Endothelial cell of umbilical vein (primary cell): ENCODE measurements at regions not wholly inside any gene's neighbourhood (a gene's known extent, or its start where the extent isn't known, plus 50 kb on each side); places are given as distances from the start of the nearest gene placed in this dataset.

Source experiments
- CTCF ChIP-seq, 2 donors: IDR thresholded peaks; 1 replicate in 1 of 2; 2 replicates in 1 of 2; pipeline ENCODE4 v1.5.1; 2011; ENCODE audit warnings: low read length in 2 of 2, mild to moderate bottlenecking in 2 of 2, moderate library complexity in 2 of 2, control low read depth in 1 of 2, inconsistent platforms in 1 of 2, low read depth in 1 of 2; ENCODE audit not compliant: insufficient read depth in 1 of 2; ENCODE audit errors: extremely low read depth in 1 of 2
- EZH2 ChIP-seq: IDR thresholded peaks from 2 replicates; pipeline ENCODE4 v1.6.1; 2012; ENCODE audit warnings: borderline replicate concordance, low read depth, mild to moderate bottlenecking, moderate library complexity, low read length, inconsistent platforms; ENCODE audit not compliant: severe bottlenecking
- MAX ChIP-seq: IDR thresholded peaks from 2 replicates; pipeline ENCODE4 v1.6.1; 2011; ENCODE audit not compliant: insufficient read depth, insufficient read length
- MYC ChIP-seq: IDR thresholded peaks from one replicate; pipeline ENCODE4 v1.6.1; 2011; ENCODE audit warnings: mild to moderate bottlenecking, low read depth, low read length
- POLR2A ChIP-seq: IDR thresholded peaks from 2 replicates; pipeline ENCODE4 v1.6.1; 2012; ENCODE audit warnings: low read depth, mild to moderate bottlenecking, control low read depth, low read length
- POLR2AphosphoS5 ChIP-seq: IDR thresholded peaks from 2 replicates; pipeline ENCODE4 v1.6.1; 2012; ENCODE audit warnings: low read depth, mild to moderate bottlenecking, control low read depth, low read length, moderate library complexity; ENCODE audit not compliant: insufficient read depth

- no peak for TF ChIP-seq CTCF (IDR thresholded peaks at IDR 0.05; ENCODE audit: extremely low read depth in 1 of 2, insufficient read depth in 1 of 2, low read depth in 1 of 2, low read length in 2 of 2)
- no peak for TF ChIP-seq EZH2
- no peak for TF ChIP-seq POLR2A
- no peak for TF ChIP-seq POLR2AphosphoS5
- TF ChIP-seq MYC: no peak
- TF ChIP-seq MAX: no peak
These were observed 173.3 kb downstream of the FBXO8 start for GRCh38 chr4:174110180-174110579.
